SK-N-MC (cell line): ENCODE measurements at regions not wholly inside any gene's neighbourhood (a gene's known extent, or its start where the extent isn't known, plus 50 kb on each side); places are given as distances from the start of the nearest gene placed in this dataset.

Experiments used
- EZH2 ChIP-seq: fragments of 200-600 bp; sonication (generic); IDR thresholded peaks from one replicate; pipeline ENCODE4 v1.6.1; 2017; ENCODE audit warnings: antibody characterized with exemption
- POLR2AphosphoS5 ChIP-seq: IDR thresholded peaks from 2 replicates; pipeline ENCODE4 v1.6.1; 2012; ENCODE audit warnings: mild to moderate bottlenecking, low read depth, low read length, borderline replicate concordance

GRCh38 chr11:112761911-112762706, 199.1 kb upstream of the NCAM1 start:
- TF ChIP-seq POLR2AphosphoS5 = no peak
- no peak for TF ChIP-seq EZH2
